B cell (primary cell): ENCODE measurements at regions not wholly inside any gene's neighbourhood (a gene's known extent, or its start where the extent isn't known, plus 50 kb on each side); places are given as distances from the start of the nearest gene placed in this dataset.

Experiments used
- ATAC-seq: fragments of 200-7000 bp; cut with Tn5 transposase; one replicate; pipeline ENCODE4 v1.10.0; 2021; ENCODE audit warnings: low read depth, mild to moderate bottlenecking, moderate number of reproducible peaks, moderate library complexity
- CTCF ChIA-PET: fragments of 350-600 bp; sonication (Branson Sonifier 250); formaldehyde crosslinking; loops from one replicate; lab custom pipeline; 2021; ENCODE audit warnings: antibody characterized with exemption, inconsistent platforms; lab: Charles Lee
- POLR2A ChIA-PET: fragments of 350-600 bp; sonication (Branson Sonifier 250); formaldehyde crosslinking; loops from one replicate; lab custom pipeline; 2021; ENCODE audit warnings: antibody characterized with exemption; lab: Charles Lee
- DNase-seq: peaks from one replicate; pipeline ENCODE4 v3.0.0; 2013
- H2AFZ ChIP-seq: 2 replicates; pipeline ENCODE4 v1.6.1; 2012; ENCODE audit warnings: mild to moderate bottlenecking, low read depth, low read length; ENCODE audit not compliant: insufficient read depth, poor library complexity, severe bottlenecking
- H3K27ac ChIP-seq, 2 donors: 1 replicate in 1 of 2; 2 replicates in 1 of 2; pipeline ENCODE4 v1.5.1; 2012 to 2013; ENCODE audit warnings: low read length in 2 of 2, mild to moderate bottlenecking in 2 of 2, moderate library complexity in 1 of 2
- H3K27me3 ChIP-seq, 4 experiments: fragments of 200-600 bp in 1 of 4; sonication (generic) in 1 of 4; replicated peaks in 1 of 4; 1 replicate in 2 of 4; 2 replicates in 2 of 4; pipeline versions ENCODE4 v1.6.1 to v1.7.0; 2013 to 2016; ENCODE audit warnings: low read length in 3 of 4, mild to moderate bottlenecking in 2 of 4, mixed read lengths in 1 of 4, moderate library complexity in 1 of 4; ENCODE audit not compliant: insufficient read depth in 4 of 4, control insufficient read depth in 3 of 4; ENCODE audit errors: control extremely low read depth in 1 of 4
- H3K36me3 ChIP-seq, 2 experiments: replicated peaks in 1 of 2; 1 replicate in 1 of 2; 2 replicates in 1 of 2; pipeline versions ENCODE4 v1.6.1 to v1.7.1; 2013; ENCODE audit warnings: low read length in 1 of 2; ENCODE audit not compliant: insufficient read depth in 2 of 2, control insufficient read depth in 1 of 2; ENCODE audit errors: control extremely low read depth in 1 of 2, extremely low read depth in 1 of 2
- H3K4me1 ChIP-seq, 2 donors: fragments of 200-600 bp in 1 of 2; sonication (generic) in 1 of 2; 1 replicate in 1 of 2; 2 replicates in 1 of 2; pipeline versions ENCODE4 v1.5.1 to v1.6.1; 2013 to 2017; ENCODE audit warnings: low read length in 2 of 2; ENCODE audit not compliant: control insufficient read depth in 2 of 2, insufficient read depth in 2 of 2
- H3K4me2 ChIP-seq: replicated peaks from 2 replicates; pipeline ENCODE3; 2012; ENCODE audit warnings: mild to moderate bottlenecking, low read depth, low read length; ENCODE audit not compliant: poor library complexity, severe bottlenecking
- H3K4me3 ChIP-seq, 5 experiments: fragments of 200-600 bp in 1 of 5; sonication (generic) in 1 of 5; 1 replicate in 3 of 5; 2 replicates in 2 of 5; pipeline versions ENCODE4 v1.5.1 to v1.7.0; 2011 to 2016; ENCODE audit warnings: low read length in 4 of 5, mild to moderate bottlenecking in 4 of 5, low read depth in 2 of 5, control low read depth in 1 of 5, moderate library complexity in 1 of 5; ENCODE audit not compliant: insufficient read depth in 1 of 5; ENCODE audit errors: control extremely low read depth in 1 of 5, extremely low read depth in 1 of 5
- H3K79me2 ChIP-seq: fragments of 200-600 bp; sonication (generic); one replicate; pipeline ENCODE4 v1.6.0; 2016; ENCODE audit warnings: low read length; ENCODE audit not compliant: control insufficient read depth, insufficient read depth
- H3K9ac ChIP-seq: fragments of 200-600 bp; sonication (generic); 2 replicates; pipeline ENCODE4 v1.6.1; 2017; ENCODE audit warnings: mild to moderate bottlenecking, low read length, moderate library complexity
- H3K9me3 ChIP-seq, 3 donors: one replicate each; pipeline versions ENCODE4 v1.6.1 to v1.7.1; 2013; ENCODE audit warnings: low read length in 2 of 3; ENCODE audit not compliant: control insufficient read depth in 2 of 3, insufficient read depth in 1 of 3; ENCODE audit errors: control extremely low read depth in 1 of 3
- H4K20me1 ChIP-seq: 2 replicates; pipeline ENCODE4 v1.6.0; 2012; ENCODE audit warnings: mild to moderate bottlenecking, low read length; ENCODE audit not compliant: insufficient read depth, control insufficient read depth, poor library complexity, severe bottlenecking
- H3K27ac Mint-ChIP-seq: one replicate; pipeline ENCODE4 v1.8.0; 2021; ENCODE audit warnings: mixed read lengths
- H3K27me3 Mint-ChIP-seq: one replicate; pipeline ENCODE4 v1.8.0; 2021; ENCODE audit warnings: mixed read lengths
- H3K4me1 Mint-ChIP-seq: one replicate; pipeline ENCODE4 v1.8.0; 2021; ENCODE audit warnings: mixed read lengths
- H3K4me3 Mint-ChIP-seq: one replicate; pipeline ENCODE4 v1.8.0; 2021; ENCODE audit warnings: mixed read lengths
- H3K9me3 Mint-ChIP-seq: one replicate; pipeline ENCODE4 v1.8.0; 2022; ENCODE audit warnings: mixed read lengths; ENCODE audit not compliant: insufficient read depth
- EZH2 ChIP-seq: IDR thresholded peaks from 2 replicates; pipeline ENCODE4 v1.6.1; 2012; ENCODE audit warnings: borderline replicate concordance, low read depth, mild to moderate bottlenecking, moderate library complexity, low read length; ENCODE audit not compliant: insufficient read depth, poor library complexity, severe bottlenecking
- WGBS: methylation state at CpG from one replicate; pipeline ENCODE4 v1.1.5; 2013; ENCODE audit warnings: missing lambda C conversion rate; ENCODE audit not compliant: insufficient coverage; 5-methylcytosine and 5-hydroxymethylcytosine counted together
- intact Hi-C: fragments of 100-400 bp; cut with micrococcal nuclease; formaldehyde crosslinking; loops from one replicate; pipeline ENCODE4 v1.10.0; 2022
- TF ChIP-seq, protein P1 (sequence below): fragments of 200-600 bp; IDR thresholded peaks from one replicate; pipeline ENCODE4 v1.8.0; 2022; ENCODE audit warnings: antibody characterized with exemption, mild to moderate bottlenecking

DNA sequence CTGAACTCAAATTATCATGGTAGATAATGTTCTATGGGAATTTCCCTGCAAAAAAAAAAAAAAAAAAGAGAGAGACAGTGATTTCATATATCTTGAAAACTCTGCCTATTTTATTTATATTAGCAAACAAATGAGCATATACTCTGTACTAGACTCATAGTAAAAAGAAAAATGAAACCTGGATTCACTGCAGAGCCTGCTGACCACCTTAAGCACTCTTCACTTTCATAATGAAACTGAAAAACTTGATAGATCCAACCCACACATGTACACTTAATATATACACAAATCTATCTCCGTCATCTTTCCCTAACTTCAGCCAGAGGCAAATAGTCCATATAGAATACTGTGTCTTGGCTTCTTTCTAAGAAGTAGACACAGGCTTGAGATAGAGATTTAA, 226.1 kb upstream of the KCNIP4 start:
- H3K27ac Mint-ChIP-seq, result no peak overlapping the region
- Histone ChIP-seq H3K9me3 (peaks cover 0 to 4% (median 0%) of the 10 kb centered on the region in 3 donors), H3K4me2 (no peak overlapping the region), H4K20me1 (no peaks in the 10 kb centered on the region), H2AFZ (no peak overlapping the region), H3K4me1 (no peaks in the 10 kb centered on the region), H3K36me3 (no peaks in the 10 kb centered on the region), H3K4me3 (no peak overlapping the region), H3K27me3 (no peaks in the 10 kb centered on the region), H3K79me2 (no peaks in the 10 kb centered on the region), H3K9ac (no peak overlapping the region), H3K27ac (no peak overlapping the region)
- intact Hi-C loops, result no loop called here
- no peak for DNase-seq
- H3K9me3 Mint-ChIP-seq, result peaks cover 6% of the 10 kb centered on the region
- H3K4me1 Mint-ChIP-seq, result no peaks in the 10 kb centered on the region
- POLR2A ChIA-PET, result no interaction called here
- H3K27me3 Mint-ChIP-seq, result no peaks in the 10 kb centered on the region
- TF ChIP-seq EZH2, result no peak
- TF ChIP-seq, protein P1, sequence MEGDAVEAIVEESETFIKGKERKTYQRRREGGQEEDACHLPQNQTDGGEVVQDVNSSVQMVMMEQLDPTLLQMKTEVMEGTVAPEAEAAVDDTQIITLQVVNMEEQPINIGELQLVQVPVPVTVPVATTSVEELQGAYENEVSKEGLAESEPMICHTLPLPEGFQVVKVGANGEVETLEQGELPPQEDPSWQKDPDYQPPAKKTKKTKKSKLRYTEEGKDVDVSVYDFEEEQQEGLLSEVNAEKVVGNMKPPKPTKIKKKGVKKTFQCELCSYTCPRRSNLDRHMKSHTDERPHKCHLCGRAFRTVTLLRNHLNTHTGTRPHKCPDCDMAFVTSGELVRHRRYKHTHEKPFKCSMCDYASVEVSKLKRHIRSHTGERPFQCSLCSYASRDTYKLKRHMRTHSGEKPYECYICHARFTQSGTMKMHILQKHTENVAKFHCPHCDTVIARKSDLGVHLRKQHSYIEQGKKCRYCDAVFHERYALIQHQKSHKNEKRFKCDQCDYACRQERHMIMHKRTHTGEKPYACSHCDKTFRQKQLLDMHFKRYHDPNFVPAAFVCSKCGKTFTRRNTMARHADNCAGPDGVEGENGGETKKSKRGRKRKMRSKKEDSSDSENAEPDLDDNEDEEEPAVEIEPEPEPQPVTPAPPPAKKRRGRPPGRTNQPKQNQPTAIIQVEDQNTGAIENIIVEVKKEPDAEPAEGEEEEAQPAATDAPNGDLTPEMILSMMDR, result no peak
- no peak for ATAC-seq
- H3K4me3 Mint-ChIP-seq, result no peak overlapping the region
- CTCF ChIA-PET, result no interaction called here
- no CpG with 5 or more reads among the region's 1 CpG for WGBS

DNA sequence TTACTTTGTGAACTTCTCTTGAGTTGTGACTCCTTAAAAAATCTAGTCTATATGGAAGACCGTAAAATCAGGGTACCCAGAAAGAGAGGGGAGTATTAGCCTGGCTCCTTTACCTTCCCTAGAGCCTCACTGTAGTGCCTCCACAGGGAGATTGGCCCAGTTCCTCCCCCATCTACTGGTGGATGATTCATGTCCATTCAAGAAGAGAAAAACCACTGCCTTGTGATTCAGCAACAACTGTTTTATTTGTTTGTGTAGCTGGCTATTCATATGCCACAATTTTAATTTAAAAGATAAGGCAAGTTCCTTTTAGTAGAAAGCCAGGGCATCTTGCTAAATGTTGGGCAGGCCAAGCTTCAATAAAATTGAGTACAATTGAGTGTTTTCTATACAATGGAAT, 221.8 kb upstream of the KCNIP4 start:
- peaks cover 2% of the 10 kb centered on the region for H3K9me3 Mint-ChIP-seq
- Histone ChIP-seq H3K27me3 (no peaks in the 10 kb centered on the region), H3K79me2 (no peaks in the 10 kb centered on the region), H3K36me3 (no peaks in the 10 kb centered on the region), H4K20me1 (no peaks in the 10 kb centered on the region), H2AFZ (no peak overlapping the region), H3K4me3 (no peak overlapping the region), H3K9me3 (peaks cover 0 to 3% (median 0%) of the 10 kb centered on the region in 3 donors), H3K9ac (no peak overlapping the region), H3K4me1 (no peaks in the 10 kb centered on the region), H3K27ac (no peak overlapping the region), H3K4me2 (no peak overlapping the region)
- WGBS, result no CpG with 5 or more reads among the region's 1 CpG
- no peaks in the 10 kb centered on the region for H3K4me1 Mint-ChIP-seq
- no peak for TF ChIP-seq EZH2
- TF ChIP-seq, protein P1, result no peak
- ChIA-PET POLR2A (no interaction called here), CTCF (no interaction called here)
- no peak for ATAC-seq
- DNase-seq, result no peak
- H3K4me3 Mint-ChIP-seq, result no peak overlapping the region
- intact Hi-C loops, result no loop called here
- H3K27ac Mint-ChIP-seq, result no peak overlapping the region
- no peaks in the 10 kb centered on the region for H3K27me3 Mint-ChIP-seq
